ENCODE measurements at regions not wholly inside any gene's neighbourhood (a gene's known extent, or its start where the extent isn't known, plus 50 kb on each side); places are given as distances from the start of the nearest gene placed in this dataset.
"Not testable (repeated sequence)": the region's sequence is repeated elsewhere in the genome, so short reads cannot be mapped to it uniquely, and the experiment has no call there.

- H3K9me3 Mint-ChIP-seq, result peaks cover 3% of the 10 kb centered on the region
- intact Hi-C loops (cut with micrococcal nuclease), result no loop called here
- no peaks in the 10 kb centered on the region for H3K36me3 Mint-ChIP-seq (ENCODE audit: low read depth)
- DNase-seq, result no peak
- H3K27me3 Mint-ChIP-seq, result peaks cover 1% of the 10 kb centered on the region
- H3K4me3 Mint-ChIP-seq, result no peak overlapping the region
- no peak overlapping the region for H3K27ac Mint-ChIP-seq
- H3K4me1 Mint-ChIP-seq, result no peaks in the 10 kb centered on the region
Measured at GRCh38 chr5:67896311-67896929, 319.1 kb upstream of the PIK3R1 start.

GRCh38 chr5:67889870-67890269, 325.7 kb upstream of the PIK3R1 start:
- H3K4me3 Mint-ChIP-seq; intact Hi-C loops (cut with micrococcal nuclease); H3K4me1 Mint-ChIP-seq; H3K27me3 Mint-ChIP-seq; DNase-seq; H3K9me3 Mint-ChIP-seq; H3K27ac Mint-ChIP-seq; H3K36me3 Mint-ChIP-seq (ENCODE audit: low read depth): not testable (repeated sequence)

GRCh38 chr5:67887748-67888161, 327.8 kb upstream of the PIK3R1 start:
- Mint-ChIP-seq H3K4me3 (no peak overlapping the region), H3K36me3 (ENCODE audit: low read depth) (no peaks in the 10 kb centered on the region), H3K27me3 (peaks cover 1% of the 10 kb centered on the region), H3K9me3 (peaks cover 6% of the 10 kb centered on the region), H3K4me1 (no peaks in the 10 kb centered on the region), H3K27ac (no peak overlapping the region)
- no peak for DNase-seq
- intact Hi-C loops (cut with micrococcal nuclease), result no loop called here

GRCh38 chr5:67886761-67887160, 328.8 kb upstream of the PIK3R1 start:
- H3K4me3 Mint-ChIP-seq, result no peak overlapping the region
- H3K36me3 Mint-ChIP-seq (ENCODE audit: low read depth), result no peaks in the 10 kb centered on the region
- H3K27me3 Mint-ChIP-seq, result no peaks in the 10 kb centered on the region
- H3K9me3 Mint-ChIP-seq, result peaks cover 3% of the 10 kb centered on the region
- no peaks in the 10 kb centered on the region for H3K4me1 Mint-ChIP-seq
- no peak overlapping the region for H3K27ac Mint-ChIP-seq
- intact Hi-C loops (cut with micrococcal nuclease), result no loop called here
- DNase-seq, result no peak

- no peak overlapping the region for H3K27ac Mint-ChIP-seq
- DNase-seq, result no peak
- intact Hi-C loops (cut with micrococcal nuclease), result no loop called here
- peaks cover 4% of the 10 kb centered on the region for H3K9me3 Mint-ChIP-seq
- no peaks in the 10 kb centered on the region for H3K36me3 Mint-ChIP-seq (ENCODE audit: low read depth)
- H3K27me3 Mint-ChIP-seq, result no peaks in the 10 kb centered on the region
- H3K4me1 Mint-ChIP-seq, result no peaks in the 10 kb centered on the region
- no peak overlapping the region for H3K4me3 Mint-ChIP-seq
Measured at GRCh38 chr5:67880876-67881275, 334.7 kb upstream of the PIK3R1 start.

GRCh38 chr5:67880511-67880805, 335.1 kb upstream of the PIK3R1 start:
- Mint-ChIP-seq H3K4me3 (no peak overlapping the region), H3K9me3 (peaks cover 4% of the 10 kb centered on the region)
- intact Hi-C loops (cut with micrococcal nuclease), result no loop called here

GRCh38 chr5:67879620-67880510, 335.7 kb upstream of the PIK3R1 start:
- intact Hi-C loops (cut with micrococcal nuclease), result no loop called here
- Mint-ChIP-seq H3K36me3 (ENCODE audit: low read depth) (no peaks in the 10 kb centered on the region), H3K27ac (no peak overlapping the region), H3K4me3 (no peak overlapping the region), H3K4me1 (no peaks in the 10 kb centered on the region), H3K27me3 (no peaks in the 10 kb centered on the region), H3K9me3 (peaks cover 4% of the 10 kb centered on the region)
- no peak for DNase-seq

More at GRCh38 chr5:67880511-67880805, 335.1 kb upstream of the PIK3R1 start:
- Mint-ChIP-seq H3K36me3 (ENCODE audit: low read depth) (no peaks in the 10 kb centered on the region), H3K27me3 (no peaks in the 10 kb centered on the region), H3K4me1 (no peaks in the 10 kb centered on the region), H3K27ac (no peak overlapping the region)
- no peak for DNase-seq

- Mint-ChIP-seq H3K27me3 (no peaks in the 10 kb centered on the region), H3K4me3 (no peak overlapping the region), H3K9me3 (peaks cover 4% of the 10 kb centered on the region), H3K4me1 (no peaks in the 10 kb centered on the region), H3K27ac (no peak overlapping the region), H3K36me3 (ENCODE audit: low read depth) (no peaks in the 10 kb centered on the region)
- intact Hi-C loops (cut with micrococcal nuclease), result no loop called here
- DNase-seq, result no peak
Measured at GRCh38 chr5:67878933-67879332, 336.6 kb upstream of the PIK3R1 start.

GRCh38 chr5:67876371-67876770, 339.2 kb upstream of the PIK3R1 start:
- Mint-ChIP-seq H3K9me3 (peaks cover 4% of the 10 kb centered on the region), H3K27me3 (no peaks in the 10 kb centered on the region), H3K4me3 (no peak overlapping the region), H3K27ac (no peak overlapping the region), H3K4me1 (no peaks in the 10 kb centered on the region), H3K36me3 (ENCODE audit: low read depth) (no peaks in the 10 kb centered on the region)
- DNase-seq, result no peak
- intact Hi-C loops (cut with micrococcal nuclease), result no loop called here

- H3K4me1 Mint-ChIP-seq, result no peaks in the 10 kb centered on the region
- H3K36me3 Mint-ChIP-seq (ENCODE audit: low read depth), result no peaks in the 10 kb centered on the region
- no peak overlapping the region for H3K4me3 Mint-ChIP-seq
- DNase-seq, result no peak
- H3K27ac Mint-ChIP-seq, result no peak overlapping the region
- H3K9me3 Mint-ChIP-seq, result peaks cover under 1% of the 10 kb centered on the region
- H3K27me3 Mint-ChIP-seq, result no peaks in the 10 kb centered on the region
- intact Hi-C loops (cut with micrococcal nuclease), result no loop called here
Measured at GRCh38 chr5:67875601-67876000, 340.0 kb upstream of the PIK3R1 start.

- intact Hi-C loops (cut with micrococcal nuclease), result no loop called here
- H3K27me3 Mint-ChIP-seq, result no peaks in the 10 kb centered on the region
- H3K36me3 Mint-ChIP-seq (ENCODE audit: low read depth), result no peaks in the 10 kb centered on the region
- no peaks in the 10 kb centered on the region for H3K4me1 Mint-ChIP-seq
- H3K9me3 Mint-ChIP-seq, result no peaks in the 10 kb centered on the region
- no peak overlapping the region for H3K27ac Mint-ChIP-seq
- no peak for DNase-seq
- no peak overlapping the region for H3K4me3 Mint-ChIP-seq
Measured at GRCh38 chr5:67873935-67874334, 341.6 kb upstream of the PIK3R1 start.

- H3K4me3 Mint-ChIP-seq, result no peak overlapping the region
- H3K27ac Mint-ChIP-seq, result no peak overlapping the region
- H3K9me3 Mint-ChIP-seq, result peaks cover 6% of the 10 kb centered on the region
- intact Hi-C loops (cut with micrococcal nuclease), result no loop called here
- peaks cover 2% of the 10 kb centered on the region for H3K27me3 Mint-ChIP-seq
- no peaks in the 10 kb centered on the region for H3K36me3 Mint-ChIP-seq (ENCODE audit: low read depth)
- DNase-seq, result no peak
- H3K4me1 Mint-ChIP-seq, result no peaks in the 10 kb centered on the region
Measured at GRCh38 chr5:67870662-67871061, 344.9 kb upstream of the PIK3R1 start.

GRCh38 chr5:67864335-67864734, 351.2 kb upstream of the PIK3R1 start:
- H3K36me3 Mint-ChIP-seq (ENCODE audit: low read depth); H3K4me3 Mint-ChIP-seq; H3K27me3 Mint-ChIP-seq; H3K27ac Mint-ChIP-seq; H3K9me3 Mint-ChIP-seq; intact Hi-C loops (cut with micrococcal nuclease); DNase-seq; H3K4me1 Mint-ChIP-seq: not testable (repeated sequence)

GRCh38 chr5:67858471-67859031, 357.0 kb upstream of the PIK3R1 start:
- Mint-ChIP-seq H3K27ac (no peak overlapping the region), H3K9me3 (no peaks in the 10 kb centered on the region), H3K4me1 (no peaks in the 10 kb centered on the region), H3K27me3 (no peaks in the 10 kb centered on the region), H3K4me3 (no peak overlapping the region), H3K36me3 (ENCODE audit: low read depth) (no peaks in the 10 kb centered on the region)
- no peak for DNase-seq
- intact Hi-C loops (cut with micrococcal nuclease), result no loop called here
